A673 (cell line): ENCODE measurements at regions not wholly inside any gene's neighbourhood (a gene's known extent, or its start where the extent isn't known, plus 50 kb on each side); places are given as distances from the start of the nearest gene placed in this dataset.

Experiments
- BruUV-seq: library from RNA; stranded (reverse); fragments of 400-500 nt; replicated peaks from 2 replicates; lab custom pipeline; 2021; lab: Mats Ljungman, UMichigan
- CTCF ChIA-PET: fragments of 300-600 bp; sonication (Branson Sonifier 250); formaldehyde crosslinking; loops from one replicate; lab custom pipeline; 2022; ENCODE audit warnings: antibody characterized with exemption; lab: Charles Lee
- POLR2A ChIA-PET: fragments of 300-600 bp; sonication (Branson Sonifier 250); formaldehyde crosslinking; loops from one replicate; lab custom pipeline; 2022; ENCODE audit warnings: antibody characterized with exemption; ENCODE audit not compliant: low non-redundant PET; lab: Charles Lee
- DNase-seq: peaks from one replicate; pipeline ENCODE4 v3.0.0-alpha.2; 2015; ENCODE audit warnings: low spot score
- H3K27ac ChIP-seq: fragments of 200-600 bp; sonication (generic); 2 replicates; pipeline ENCODE4 v1.5.1; 2016; ENCODE audit warnings: mixed run types, low read depth, mild to moderate bottlenecking, mixed read lengths, antibody characterized with exemption, low read length; ENCODE audit not compliant: poor library complexity, severe bottlenecking
- H3K27me3 ChIP-seq: fragments of 200-600 bp; sonication (generic); replicated peaks from 2 replicates; pipeline ENCODE4 v1.6.1; 2017; ENCODE audit warnings: mixed run types, low read depth, mild to moderate bottlenecking, mixed read lengths, antibody characterized with exemption, low read length; ENCODE audit not compliant: insufficient read depth, poor library complexity
- H3K36me3 ChIP-seq: fragments of 200-600 bp; sonication (generic); 2 replicates; pipeline ENCODE4 v1.6.1; 2016; ENCODE audit warnings: mixed run types, mild to moderate bottlenecking, mixed read lengths, antibody characterized with exemption, low read length; ENCODE audit not compliant: insufficient read depth, poor library complexity, severe bottlenecking
- H3K4me1 ChIP-seq: fragments of 200-600 bp; sonication (generic); 2 replicates; pipeline ENCODE4 v1.6.1; 2017; ENCODE audit warnings: mixed run types, mild to moderate bottlenecking, mixed read lengths, antibody characterized with exemption, low read length; ENCODE audit not compliant: insufficient read depth, poor library complexity, severe bottlenecking
- H3K4me3 ChIP-seq: fragments of 200-600 bp; sonication (generic); 2 replicates; pipeline ENCODE4 v1.5.1; 2016; ENCODE audit warnings: low read depth, mixed run types, mild to moderate bottlenecking, mixed read lengths, low read length; ENCODE audit not compliant: poor library complexity, severe bottlenecking
- H3K9me3 ChIP-seq: fragments of 200-600 bp; sonication (generic); 2 replicates; pipeline ENCODE4 v1.6.1; 2016; ENCODE audit warnings: mixed run types, low read depth, mild to moderate bottlenecking, mixed read lengths, antibody characterized with exemption, low read length; ENCODE audit not compliant: poor library complexity, severe bottlenecking
- EZH2 ChIP-seq: fragments of 200-600 bp; sonication (generic); IDR thresholded peaks from 2 replicates; pipeline ENCODE4 v1.6.1; 2017; ENCODE audit warnings: borderline replicate concordance, low read depth, mild to moderate bottlenecking, mixed read lengths, antibody characterized with exemption, low read length; ENCODE audit not compliant: poor library complexity, severe bottlenecking
- intact Hi-C: fragments of 100-400 bp; cut with micrococcal nuclease; formaldehyde crosslinking; loops from one replicate; pipeline ENCODE4 v1.10.0; 2022; ENCODE audit not compliant: unreplicated experiment
- TF ChIP-seq, protein P1 (sequence below): fragments of 300-800, 200-600 bp; sonication (generic); conservative IDR thresholded peaks from 2 replicates; pipeline ENCODE4 v1.5.1; 2017; ENCODE audit warnings: low read depth, mild to moderate bottlenecking, antibody characterized with exemption, low read length, moderate library complexity, mixed read lengths

DNA sequence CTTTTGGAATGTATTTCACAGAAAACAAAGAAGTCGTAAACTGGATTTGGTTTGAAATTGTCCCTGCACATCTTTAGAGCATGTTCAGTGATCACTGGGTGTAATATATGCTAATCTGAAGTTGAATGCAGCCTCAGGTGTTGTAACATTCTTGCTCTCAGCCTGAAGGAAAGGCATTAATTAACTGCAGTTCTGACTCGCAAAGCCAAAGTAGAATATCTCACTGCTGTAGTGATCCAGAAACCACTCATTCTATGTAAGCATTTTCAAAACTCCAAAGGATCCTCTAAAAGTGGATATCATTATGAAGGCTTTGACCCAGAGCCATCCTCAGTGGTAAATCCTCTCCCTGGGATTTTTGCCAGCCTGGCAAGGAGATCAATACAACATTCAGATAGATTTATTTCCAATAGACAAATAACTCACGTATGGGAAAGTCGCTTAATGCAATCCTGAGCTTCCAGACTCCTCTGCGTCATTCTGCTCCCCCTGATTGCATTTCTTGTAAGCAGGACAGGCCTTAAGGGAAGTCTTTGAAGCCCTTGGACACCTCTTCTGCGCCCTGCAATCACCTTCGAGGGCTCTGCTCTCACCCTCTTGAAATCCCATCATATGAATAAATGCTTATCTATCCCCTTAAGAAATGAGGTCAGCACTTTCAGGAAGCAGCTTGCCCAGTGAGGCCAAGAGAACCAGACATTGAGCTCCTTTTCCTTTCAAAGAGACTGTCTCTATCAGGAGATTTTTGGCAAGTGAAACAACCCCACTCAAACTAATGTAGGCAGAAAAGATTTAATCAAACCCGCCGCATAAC lies 301.7 kb upstream of the NBEA start:
- POLR2A ChIA-PET, result no interaction called here
- intact Hi-C loops, result no loop called here
- no peaks in the 10 kb centered on the region for H3K9me3 ChIP-seq

GRCh38 chr13:34640993-34641330 lies 301.1 kb upstream of the NBEA start:
- H3K4me1 ChIP-seq, result no peaks in the 10 kb centered on the region
- no TSS peak for BruUV-seq
- no peak for DNase-seq
- H3K9me3 ChIP-seq, result no peaks in the 10 kb centered on the region
- H3K27ac ChIP-seq, result no peak overlapping the region
- TF ChIP-seq, protein P1, sequence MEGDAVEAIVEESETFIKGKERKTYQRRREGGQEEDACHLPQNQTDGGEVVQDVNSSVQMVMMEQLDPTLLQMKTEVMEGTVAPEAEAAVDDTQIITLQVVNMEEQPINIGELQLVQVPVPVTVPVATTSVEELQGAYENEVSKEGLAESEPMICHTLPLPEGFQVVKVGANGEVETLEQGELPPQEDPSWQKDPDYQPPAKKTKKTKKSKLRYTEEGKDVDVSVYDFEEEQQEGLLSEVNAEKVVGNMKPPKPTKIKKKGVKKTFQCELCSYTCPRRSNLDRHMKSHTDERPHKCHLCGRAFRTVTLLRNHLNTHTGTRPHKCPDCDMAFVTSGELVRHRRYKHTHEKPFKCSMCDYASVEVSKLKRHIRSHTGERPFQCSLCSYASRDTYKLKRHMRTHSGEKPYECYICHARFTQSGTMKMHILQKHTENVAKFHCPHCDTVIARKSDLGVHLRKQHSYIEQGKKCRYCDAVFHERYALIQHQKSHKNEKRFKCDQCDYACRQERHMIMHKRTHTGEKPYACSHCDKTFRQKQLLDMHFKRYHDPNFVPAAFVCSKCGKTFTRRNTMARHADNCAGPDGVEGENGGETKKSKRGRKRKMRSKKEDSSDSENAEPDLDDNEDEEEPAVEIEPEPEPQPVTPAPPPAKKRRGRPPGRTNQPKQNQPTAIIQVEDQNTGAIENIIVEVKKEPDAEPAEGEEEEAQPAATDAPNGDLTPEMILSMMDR, result no peak
- TF ChIP-seq EZH2, result no peak
- H3K36me3 ChIP-seq, result no peaks in the 10 kb centered on the region
- POLR2A ChIA-PET, result no interaction called here
- intact Hi-C loops, result no loop called here
- H3K27me3 ChIP-seq, result no peaks in the 10 kb centered on the region
- no peak overlapping the region for H3K4me3 ChIP-seq
- CTCF ChIA-PET, result no interaction called here

More for the DNA sequence above, 301.7 kb upstream of the NBEA start:
- no TSS peak for BruUV-seq
- DNase-seq, result no peak
- H3K36me3 ChIP-seq, result no peaks in the 10 kb centered on the region
- CTCF ChIA-PET, result interaction anchor here (0.7 kb wide), 1 partner anchor 762 kb away, joined by 4 read pairs; no protein-coding TSS in a partner anchor
- H3K27me3 ChIP-seq, result no peaks in the 10 kb centered on the region
- H3K4me3 ChIP-seq, result no peak overlapping the region
- H3K4me1 ChIP-seq, result no peaks in the 10 kb centered on the region
- no peak overlapping the region for H3K27ac ChIP-seq
- no peak for TF ChIP-seq EZH2
- TF ChIP-seq, protein P1, result no peak

DNA sequence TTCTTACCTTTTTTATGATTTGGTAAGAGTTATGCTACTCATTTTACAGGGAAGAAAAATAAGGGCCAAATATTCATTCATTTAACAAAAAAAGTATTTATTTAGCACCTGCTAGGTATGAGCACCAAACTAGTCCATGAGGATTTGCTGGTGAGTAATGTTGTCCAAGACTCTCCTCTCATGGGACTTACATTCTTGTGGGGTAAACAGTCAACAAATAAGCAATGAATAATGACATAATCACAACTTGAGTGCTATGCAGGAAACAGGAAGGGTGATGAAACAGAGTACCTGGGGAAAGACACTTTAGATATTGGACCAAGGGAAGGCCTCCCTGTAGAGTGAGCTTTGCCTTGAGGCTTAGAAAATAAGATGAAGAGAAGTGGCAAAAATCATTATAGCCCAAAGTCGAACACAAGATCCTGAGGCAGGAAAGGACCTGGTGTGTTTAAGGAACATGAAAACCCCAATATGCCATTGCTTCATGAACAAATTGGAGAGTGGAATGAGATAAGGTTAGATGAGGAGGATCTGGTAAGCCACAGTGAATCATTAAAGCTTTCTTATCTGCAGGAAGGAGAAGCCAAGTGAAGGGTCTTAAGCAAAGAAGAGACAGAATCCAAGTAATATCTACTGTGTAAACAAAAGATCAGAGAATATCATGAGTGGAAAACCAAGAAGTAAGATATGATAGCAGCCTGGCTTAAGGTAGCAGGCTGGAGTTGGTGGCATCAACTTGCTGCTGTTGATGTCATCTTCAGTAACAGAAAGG lies 294.5 kb upstream of the NBEA start:
- no peaks in the 10 kb centered on the region for H3K36me3 ChIP-seq
- H3K9me3 ChIP-seq, result no peaks in the 10 kb centered on the region
- no peaks in the 10 kb centered on the region for H3K27me3 ChIP-seq
- ChIA-PET POLR2A (no interaction called here), CTCF (no interaction called here)
- no peak for DNase-seq
- TF ChIP-seq, protein P1, result no peak
- no peak for TF ChIP-seq EZH2
- no peaks in the 10 kb centered on the region for H3K4me1 ChIP-seq
- BruUV-seq, result no TSS peak
- H3K27ac ChIP-seq, result no peak overlapping the region
- no peak overlapping the region for H3K4me3 ChIP-seq
- intact Hi-C loops, result no loop called here
